ENCODE measurements at regions not wholly inside any gene's neighbourhood (a gene's known extent, or its start where the extent isn't known, plus 50 kb on each side); places are given as distances from the start of the nearest gene placed in this dataset.

GRCh38 chr6:145208474-145208873, 526.8 kb downstream of the EPM2A start:
- DNase-seq (ENCODE audit: low read depth): no peak

DNA sequence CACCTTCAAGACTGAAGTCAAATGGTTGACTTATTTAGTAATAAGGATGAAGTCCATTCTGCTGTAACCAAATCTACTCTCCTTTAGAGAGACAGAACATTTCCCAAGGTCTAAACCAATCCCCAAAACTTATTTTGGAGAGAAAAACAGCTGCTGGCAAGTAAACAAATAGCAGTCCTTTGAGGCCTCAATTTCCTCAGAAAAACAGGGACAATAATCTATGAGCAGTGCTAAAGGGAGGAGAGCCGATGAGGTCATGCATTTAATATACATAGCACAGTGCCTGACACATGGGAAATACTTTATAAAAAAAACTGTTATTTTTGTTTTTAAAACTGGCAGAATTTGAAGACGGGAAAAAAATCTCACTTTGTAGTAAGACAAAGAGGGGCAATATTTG, 526.0 kb downstream of the EPM2A start:
- DNase-seq (ENCODE audit: low read depth): no peak

DNA sequence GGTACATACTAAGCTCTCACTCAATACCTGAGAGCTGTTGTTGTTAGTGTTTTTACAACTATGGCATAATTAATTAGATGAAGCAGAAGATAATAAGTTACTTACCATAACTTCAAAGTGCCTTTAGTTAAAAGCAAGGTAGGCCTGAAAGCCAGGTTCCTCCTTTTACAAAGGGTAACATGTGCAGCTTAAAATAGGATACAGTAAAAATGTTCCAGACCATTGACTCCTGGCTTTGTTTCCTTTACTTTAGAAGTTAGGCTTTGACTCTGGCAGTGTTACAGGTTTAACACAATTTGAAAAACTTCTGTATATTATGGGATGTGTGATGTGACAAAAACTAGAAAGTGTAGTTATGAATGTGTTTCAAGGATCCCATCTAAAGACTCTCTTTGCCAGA, 522.5 kb downstream of the EPM2A start:
- DNase-seq (ENCODE audit: low read depth): no peak

- no peak for DNase-seq (ENCODE audit: low read depth)
Observed at GRCh38 chr6:145213614-145214013, 521.7 kb downstream of the EPM2A start.

GRCh38 chr6:145214570-145214969, 520.8 kb downstream of the EPM2A start:
- DNase-seq (ENCODE audit: low read depth): peak; percentile 38

GRCh38 chr6:145224450-145224849, 510.9 kb downstream of the EPM2A start:
- no peak for DNase-seq (ENCODE audit: low read depth)

DNA sequence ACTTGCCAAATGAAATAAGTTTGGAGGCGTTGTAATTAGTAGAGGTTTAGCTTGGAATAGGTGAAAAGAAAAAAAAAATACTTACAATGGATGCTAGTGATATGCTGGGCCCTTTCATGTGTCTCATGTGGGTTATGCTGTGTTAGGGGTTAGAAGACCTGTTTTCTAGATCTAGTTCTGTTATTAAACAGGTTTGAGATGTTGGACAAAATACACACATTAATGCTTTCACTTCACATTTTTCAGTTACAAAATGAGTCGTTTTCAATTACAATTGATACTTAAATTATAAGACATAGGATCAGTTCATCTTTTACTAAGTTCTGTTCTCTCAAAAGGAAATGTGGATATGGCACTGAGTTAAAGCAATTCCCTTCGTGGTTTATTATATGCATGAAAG, 509.8 kb downstream of the EPM2A start:
- DNase-seq (ENCODE audit: low read depth): no peak

DNA sequence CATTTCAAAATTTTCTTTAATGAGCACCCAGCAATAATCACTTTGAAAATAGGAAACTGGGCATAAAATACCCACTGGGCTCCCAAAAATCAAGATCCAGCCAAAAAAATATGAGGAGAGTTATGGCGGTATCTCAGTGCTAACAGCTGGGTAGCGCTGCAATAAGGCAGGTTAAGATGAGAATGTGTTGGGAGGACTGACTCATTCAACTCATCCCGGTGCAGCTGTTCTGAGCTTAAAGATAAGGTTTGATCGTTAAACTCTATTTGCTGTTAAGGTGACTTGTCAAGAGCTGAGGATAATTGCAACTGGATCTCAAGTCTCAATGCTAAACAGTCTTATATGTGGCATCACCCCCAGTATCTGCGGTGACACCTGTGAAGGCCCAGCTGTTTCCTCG, 507.7 kb downstream of the EPM2A start:
- DNase-seq (ENCODE audit: low read depth): no peak

- DNase-seq (ENCODE audit: low read depth): no peak
Observed at GRCh38 chr6:145228962-145229582, 506.2 kb downstream of the EPM2A start.

DNA sequence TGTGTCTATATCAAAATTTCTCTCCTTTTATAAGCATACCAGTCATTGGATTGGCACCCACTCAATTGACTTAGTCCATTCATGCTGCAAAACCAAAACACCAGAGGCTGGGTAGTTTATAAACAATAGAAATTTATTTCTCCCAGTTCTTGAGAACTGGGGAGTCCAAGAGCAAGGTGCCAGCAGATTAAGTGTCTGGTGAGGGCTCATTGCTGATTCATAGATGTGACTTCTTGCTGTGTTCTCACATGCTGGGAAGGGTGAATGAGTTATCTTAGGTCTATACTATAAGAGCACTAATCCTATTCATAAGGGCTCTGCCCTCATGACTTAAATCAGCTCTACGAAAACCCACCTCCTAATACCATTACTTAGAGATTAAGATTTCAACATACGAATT, 501.4 kb downstream of the EPM2A start:
- no peak for DNase-seq (ENCODE audit: low read depth)

DNA sequence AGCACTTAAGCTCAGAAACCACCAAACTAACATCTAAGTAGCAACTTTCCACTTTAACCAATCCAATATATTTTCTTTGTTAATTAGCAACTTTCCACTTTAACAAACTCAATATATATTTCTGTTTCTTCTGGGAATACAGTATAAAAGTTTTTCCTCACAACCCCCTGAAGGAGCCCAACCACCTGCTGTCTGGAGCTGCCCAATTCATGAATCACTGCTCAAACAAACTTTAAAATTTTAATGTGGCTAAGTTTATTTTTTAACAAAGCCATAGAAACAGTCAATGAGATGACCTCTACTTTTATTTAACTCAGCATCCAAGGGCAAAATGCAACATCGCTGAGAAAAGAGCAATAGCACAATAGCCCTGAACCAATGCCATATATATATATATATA, 500.1 kb downstream of the EPM2A start:
- no peak for DNase-seq (ENCODE audit: low read depth)

DNA sequence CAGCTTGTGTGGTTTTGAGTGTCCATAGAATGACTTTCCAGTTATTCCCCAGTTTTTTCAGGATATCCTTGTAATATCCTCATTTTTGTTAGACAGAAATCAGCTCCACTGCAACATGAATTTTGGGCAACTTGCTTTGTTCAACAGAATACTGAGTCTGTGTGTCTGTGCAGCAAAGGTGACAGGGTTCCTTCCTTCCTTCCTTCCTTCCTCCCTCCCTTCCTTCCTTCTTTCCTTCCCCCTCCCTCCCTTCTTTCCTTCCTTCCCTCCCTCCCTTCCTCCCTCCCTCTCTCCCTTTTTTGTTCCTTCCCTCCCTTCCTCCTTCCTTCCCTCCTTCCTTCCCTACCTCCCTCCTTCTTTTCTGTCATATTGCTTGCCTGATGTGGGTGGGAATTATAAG, 496.5 kb downstream of the EPM2A start:
- no peak for DNase-seq (ENCODE audit: low read depth)

GRCh38 chr6:145241039-145241438, 494.3 kb downstream of the EPM2A start:
- peak; percentile 70 for DNase-seq (ENCODE audit: low read depth)

DNA sequence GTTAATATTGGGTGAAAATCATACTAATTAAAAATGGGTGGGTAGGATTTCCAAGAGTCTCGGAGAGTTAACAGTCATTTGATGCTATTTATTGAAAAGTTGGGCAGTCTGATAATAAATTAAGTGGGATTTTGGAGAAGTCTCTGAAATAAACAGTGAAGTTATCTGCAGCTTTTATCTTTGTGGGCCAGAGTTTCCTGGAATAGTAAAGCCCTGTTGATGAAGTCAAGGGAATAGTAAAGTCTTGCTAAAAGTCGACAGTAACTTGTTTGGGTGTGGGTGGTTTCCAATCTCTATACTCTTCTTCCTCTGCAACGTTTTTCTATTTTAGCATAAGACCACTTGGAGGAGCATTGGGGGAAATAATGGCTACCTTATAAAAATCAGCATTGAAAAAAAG, 493.6 kb downstream of the EPM2A start:
- DNase-seq (ENCODE audit: low read depth): no peak

GRCh38 chr6:145244349-145245100, 490.8 kb downstream of the EPM2A start:
- no peak for DNase-seq (ENCODE audit: low read depth)

- DNase-seq (ENCODE audit: low read depth): no peak
Observed at GRCh38 chr6:145245119-145245518, 490.2 kb downstream of the EPM2A start.

DNA sequence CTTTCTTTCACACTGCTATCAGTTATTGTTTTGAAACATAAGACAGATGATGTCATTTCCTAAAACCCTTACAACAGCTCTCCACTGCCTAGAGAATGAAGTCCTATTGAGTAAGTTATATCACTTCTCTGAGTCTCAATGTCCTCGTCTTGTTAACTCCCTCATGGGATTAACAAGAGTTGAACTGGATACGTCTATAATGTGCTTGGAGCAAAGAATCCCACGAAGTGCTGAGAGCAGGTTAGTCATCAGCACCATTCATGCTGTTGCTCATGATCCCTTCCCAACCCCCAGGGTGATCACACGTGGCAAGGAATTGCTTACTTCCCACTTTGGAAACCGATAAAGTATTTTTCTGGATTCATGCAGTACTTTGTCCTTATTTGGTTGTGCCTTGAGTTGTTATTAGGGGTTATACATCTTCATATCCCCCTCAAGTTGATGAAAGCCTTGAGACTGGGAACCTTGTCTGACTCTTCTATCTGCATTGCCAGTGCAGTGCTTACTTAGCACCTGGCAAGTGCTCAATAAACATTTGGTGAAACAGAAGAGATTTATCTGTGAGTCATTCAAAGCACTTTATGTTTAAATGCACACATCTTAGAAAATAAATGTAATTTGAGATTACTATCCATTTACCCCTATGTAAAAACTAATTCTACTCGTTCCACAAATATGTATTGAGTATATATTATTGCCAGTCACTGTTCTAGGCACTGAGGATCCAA, 487.5 kb downstream of the EPM2A start:
- DNase-seq (ENCODE audit: low read depth): peak; percentile 88

DNA sequence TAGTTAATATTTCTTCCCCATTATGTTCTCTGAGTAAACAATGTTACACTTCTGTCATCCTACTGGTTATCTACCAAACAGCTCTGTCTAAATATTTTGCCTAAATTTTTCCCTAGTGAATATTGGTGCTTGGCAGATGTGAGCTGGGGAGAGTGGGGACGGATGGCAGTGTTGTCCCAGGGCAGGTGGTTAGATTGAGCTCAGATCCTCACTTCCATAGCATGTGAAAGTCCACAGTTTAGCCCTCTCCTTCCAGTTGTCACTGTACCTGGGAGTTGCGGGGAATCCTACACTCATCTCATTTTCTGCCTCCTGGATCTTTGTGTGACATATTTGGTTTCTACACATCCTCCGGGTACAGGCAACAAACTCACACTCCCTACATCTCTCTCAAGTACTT, 484.9 kb downstream of the EPM2A start:
- no peak for DNase-seq (ENCODE audit: low read depth)

- DNase-seq (ENCODE audit: low read depth): no peak
Observed at GRCh38 chr6:145252737-145253136, 482.6 kb downstream of the EPM2A start.

GRCh38 chr6:145254649-145255401, 480.5 kb downstream of the EPM2A start:
- DNase-seq (ENCODE audit: low read depth): no peak

DNA sequence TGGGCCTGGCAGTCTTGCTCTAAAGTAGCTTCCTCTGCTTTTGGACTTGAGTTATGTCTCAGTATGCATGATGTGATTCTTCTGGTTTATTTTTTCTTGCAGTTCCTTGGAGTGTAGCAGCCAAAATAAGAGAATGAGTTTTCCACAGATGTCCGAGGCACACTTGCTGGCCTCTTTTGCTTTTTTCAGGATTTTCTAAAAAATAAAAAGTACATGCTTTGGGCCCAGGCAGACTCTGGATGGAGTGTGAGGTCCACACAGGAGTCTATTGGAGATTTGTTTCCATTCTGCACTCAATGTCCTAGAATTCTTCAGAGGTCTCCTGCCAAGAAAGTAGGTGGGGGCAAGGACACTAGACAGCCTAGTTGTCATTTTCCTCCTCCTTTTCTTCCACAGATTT, 477.6 kb downstream of the EPM2A start:
- no peak for DNase-seq (ENCODE audit: low read depth)

GRCh38 chr6:145258122-145258521, 477.2 kb downstream of the EPM2A start:
- DNase-seq (ENCODE audit: low read depth): no peak

Measured in HT1080 (cell line).